Thyroid gland (tissue), 4 donors: ENCODE measurements at regions not wholly inside any gene's neighbourhood (a gene's known extent, or its start where the extent isn't known, plus 50 kb on each side); places are given as distances from the start of the nearest gene placed in this dataset.

Source experiments
- DNase-seq, 2 donors: peaks; one replicate each; pipeline ENCODE4 v3.0.0-alpha.2; 2019
- H3K27ac ChIP-seq, 3 donors: fragments of 200-600 bp; sonication (generic); 1 replicate in 2 of 3; 2 replicates in 1 of 3; pipeline ENCODE4 v1.5.1; 2016 to 2019; ENCODE audit warnings: mild to moderate bottlenecking in 1 of 3, moderate library complexity in 1 of 3
- H3K27me3 ChIP-seq: fragments of 200-600 bp; sonication (generic); one replicate; pipeline ENCODE4 v1.5.1; 2019
- H3K36me3 ChIP-seq, 2 donors: fragments of 200-600 bp; sonication (generic); one replicate each; pipeline ENCODE4 v1.5.1; 2016 to 2019
- H3K4me1 ChIP-seq, 2 donors: fragments of 200-600 bp; sonication (generic); one replicate each; pipeline ENCODE4 v1.5.1; 2017 to 2019
- H3K4me3 ChIP-seq, 3 donors: fragments of 200-600 bp; sonication (generic); replicated peaks in 1 of 3; 1 replicate in 2 of 3; 2 replicates in 1 of 3; pipeline ENCODE4 v1.5.1; 2016; ENCODE audit warnings: mild to moderate bottlenecking in 1 of 3
- H3K9me3 ChIP-seq: fragments of 200-600 bp; sonication (generic); one replicate; pipeline ENCODE4 v1.5.1; 2017
- POLR2A ChIP-seq, 2 donors: fragments of 450-650 bp; IDR thresholded peaks; one replicate each; pipeline ENCODE4 v1.6.1; 2017; ENCODE audit warnings: antibody characterized with exemption in 2 of 2, mild to moderate bottlenecking in 2 of 2, moderate library complexity in 1 of 2
- WGBS, 2 donors: methylation state at CpG; one replicate each; pipeline ENCODE4 v1.1.5; 2017; 5-methylcytosine and 5-hydroxymethylcytosine counted together
- intact Hi-C: fragments of 100-400 bp; cut with DNase I; formaldehyde crosslinking; loops from one replicate; pipeline ENCODE4 v1.15.1; 2023
- TF ChIP-seq, protein P1 (sequence below), 6 experiments: fragments of 200-600 bp in 3 of 6; fragments of 450-650 bp in 3 of 6; sonication (generic) in 3 of 6; IDR thresholded peaks; one replicate each; pipeline ENCODE4 v1.5.1; 2016 to 2019; ENCODE audit warnings: antibody characterized with exemption in 6 of 6, mild to moderate bottlenecking in 2 of 6, inconsistent platforms in 1 of 6, moderate library complexity in 1 of 6

DNA sequence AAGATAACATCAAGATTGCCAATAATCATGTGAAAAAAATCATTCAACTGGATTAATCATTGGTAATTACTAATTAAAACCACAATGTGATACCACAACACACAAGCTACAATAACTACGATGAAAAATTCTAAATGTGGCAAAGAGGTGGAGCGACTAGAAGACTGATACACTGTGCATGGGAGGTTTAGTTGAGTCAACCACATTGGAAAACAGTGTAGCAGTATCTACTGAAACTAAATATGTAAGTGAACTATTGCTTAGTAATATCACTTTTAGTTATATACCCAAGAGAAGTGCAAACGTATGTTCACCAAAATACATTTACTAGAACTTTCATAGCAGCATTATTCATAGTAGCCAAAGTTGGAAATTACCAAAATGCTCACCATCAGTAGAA lies 359.9 kb downstream of the ETS1 start:
- no peak for TF ChIP-seq POLR2A (IDR thresholded peaks at IDR 0.05)
- TF ChIP-seq, protein P1, sequence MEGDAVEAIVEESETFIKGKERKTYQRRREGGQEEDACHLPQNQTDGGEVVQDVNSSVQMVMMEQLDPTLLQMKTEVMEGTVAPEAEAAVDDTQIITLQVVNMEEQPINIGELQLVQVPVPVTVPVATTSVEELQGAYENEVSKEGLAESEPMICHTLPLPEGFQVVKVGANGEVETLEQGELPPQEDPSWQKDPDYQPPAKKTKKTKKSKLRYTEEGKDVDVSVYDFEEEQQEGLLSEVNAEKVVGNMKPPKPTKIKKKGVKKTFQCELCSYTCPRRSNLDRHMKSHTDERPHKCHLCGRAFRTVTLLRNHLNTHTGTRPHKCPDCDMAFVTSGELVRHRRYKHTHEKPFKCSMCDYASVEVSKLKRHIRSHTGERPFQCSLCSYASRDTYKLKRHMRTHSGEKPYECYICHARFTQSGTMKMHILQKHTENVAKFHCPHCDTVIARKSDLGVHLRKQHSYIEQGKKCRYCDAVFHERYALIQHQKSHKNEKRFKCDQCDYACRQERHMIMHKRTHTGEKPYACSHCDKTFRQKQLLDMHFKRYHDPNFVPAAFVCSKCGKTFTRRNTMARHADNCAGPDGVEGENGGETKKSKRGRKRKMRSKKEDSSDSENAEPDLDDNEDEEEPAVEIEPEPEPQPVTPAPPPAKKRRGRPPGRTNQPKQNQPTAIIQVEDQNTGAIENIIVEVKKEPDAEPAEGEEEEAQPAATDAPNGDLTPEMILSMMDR (IDR thresholded peaks at IDR 0.05) = no peak
- no peaks in the 10 kb centered on the region for H3K27me3 ChIP-seq
- intact Hi-C loops = no loop called here
- no peak for DNase-seq
- no peaks in the 10 kb centered on the region for H3K9me3 ChIP-seq
- WGBS, 2 donors = 89 to 96% methylated on average over 3 of the region's 3 CpGs
- H3K4me1 ChIP-seq = no peaks in the 10 kb centered on the region
- H3K27ac ChIP-seq = no peak overlapping the region
- no peak overlapping the region for H3K4me3 ChIP-seq
- H3K36me3 ChIP-seq = no peaks in the 10 kb centered on the region

DNA sequence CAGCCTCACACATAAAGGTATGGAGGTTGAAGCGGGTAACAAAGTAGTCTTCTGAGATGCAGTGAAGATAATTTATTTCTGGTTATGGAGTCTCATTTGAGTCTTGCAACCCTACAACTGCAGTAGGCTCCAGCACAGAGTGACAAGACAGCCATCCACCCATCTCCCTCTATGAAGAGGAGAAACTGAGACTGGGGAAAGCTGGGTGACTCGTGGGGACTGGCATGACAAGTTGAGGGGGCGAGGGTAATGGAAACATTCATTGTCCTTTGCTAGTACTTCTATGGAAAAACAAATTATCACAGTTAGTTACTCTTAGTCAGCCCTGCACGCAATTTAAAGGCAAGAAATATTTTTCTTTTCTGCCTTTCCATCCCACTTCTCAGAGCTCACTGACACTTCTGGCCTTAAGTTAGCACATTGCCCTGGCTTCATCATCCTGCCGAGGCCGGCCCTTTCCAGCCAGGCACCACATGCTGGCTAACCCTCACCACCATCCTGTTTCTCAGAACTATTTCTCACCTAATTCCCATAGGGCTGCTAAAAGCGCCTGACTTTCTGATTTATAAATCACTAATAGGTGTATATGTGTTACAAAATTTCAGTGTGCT lies 361.1 kb downstream of the ETS1 start:
- intact Hi-C loops = no loop called here
- no peak overlapping the region for H3K27ac ChIP-seq
- no peak for TF ChIP-seq POLR2A (IDR thresholded peaks at IDR 0.05)
- TF ChIP-seq, protein P1 (IDR thresholded peaks at IDR 0.05) = no peak
- no peak overlapping the region for H3K4me3 ChIP-seq
- no peak for DNase-seq
- no peaks in the 10 kb centered on the region for H3K4me1 ChIP-seq
- no peaks in the 10 kb centered on the region for H3K36me3 ChIP-seq
- no peaks in the 10 kb centered on the region for H3K9me3 ChIP-seq
- WGBS, 2 donors = 84 to 91% methylated on average over 7 of the region's 7 CpGs
- H3K27me3 ChIP-seq = no peaks in the 10 kb centered on the region

DNA sequence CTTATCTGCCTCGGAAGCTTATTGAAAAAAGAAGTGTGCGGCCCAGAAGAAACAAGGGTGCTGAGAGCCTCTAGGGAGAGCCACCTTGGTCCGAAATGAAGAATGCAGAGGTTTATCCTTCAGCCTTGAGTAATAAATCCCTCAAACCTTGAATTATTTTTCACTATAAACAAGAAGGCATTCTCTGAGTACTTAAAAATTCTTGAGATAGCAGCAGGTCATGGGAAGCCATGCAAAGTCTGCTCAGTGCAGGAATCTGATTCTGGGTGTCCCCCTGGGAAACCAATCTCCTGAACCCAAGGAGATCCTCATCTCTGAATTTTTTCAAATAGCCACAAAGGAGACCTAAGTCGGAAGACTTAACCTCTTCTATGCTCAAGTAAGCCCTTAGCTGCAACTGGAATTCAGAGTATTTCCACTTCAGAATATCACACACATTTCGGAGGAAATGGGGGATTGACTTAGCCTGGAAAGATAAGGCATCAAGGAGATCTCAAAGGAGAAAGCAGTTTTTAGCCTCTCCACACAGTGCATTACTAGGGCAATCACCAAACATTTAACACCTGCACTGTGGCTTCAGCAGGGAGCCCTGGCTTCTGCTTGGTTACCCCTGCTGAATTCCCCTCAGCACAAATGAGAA lies 365.0 kb downstream of the ETS1 start:
- 38 to 42% methylated on average over 5 of the region's 5 CpGs for WGBS, 2 donors

DNA sequence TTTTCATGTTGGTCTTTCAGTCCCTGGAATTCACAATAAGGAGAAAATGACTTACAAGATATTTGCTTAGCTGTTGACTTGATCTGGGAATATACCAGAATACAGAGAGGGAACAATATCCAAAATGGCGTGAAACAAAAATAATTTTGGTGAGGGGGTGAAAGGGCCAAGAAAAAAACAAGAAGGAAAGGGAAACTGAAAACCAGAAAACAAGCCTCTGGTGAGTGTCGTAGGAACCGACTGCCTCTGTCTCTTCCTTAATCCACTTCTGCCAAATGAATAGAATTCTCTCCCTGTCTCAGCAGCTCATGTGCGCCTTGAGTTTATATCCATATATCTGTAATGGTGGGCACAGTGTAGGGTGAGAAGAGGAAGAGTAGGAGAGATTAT lies 367.6 kb downstream of the ETS1 start:
- TF ChIP-seq POLR2A (IDR thresholded peaks at IDR 0.05) = no peak
- TF ChIP-seq, protein P1 (IDR thresholded peaks at IDR 0.05) = no peak
- H3K4me3 ChIP-seq = no peak overlapping the region
- no peak overlapping the region for H3K27ac ChIP-seq
- H3K36me3 ChIP-seq = no peaks in the 10 kb centered on the region
- H3K4me1 ChIP-seq = no peaks in the 10 kb centered on the region
- no peaks in the 10 kb centered on the region for H3K27me3 ChIP-seq
- intact Hi-C loops = no loop called here
- DNase-seq = no peak
- 72 to 82% methylated on average over 4 of the region's 4 CpGs for WGBS, 2 donors
- H3K9me3 ChIP-seq = no peaks in the 10 kb centered on the region

More for the DNA sequence above, 365.0 kb downstream of the ETS1 start:
- no peak overlapping the region for H3K4me3 ChIP-seq
- no peaks in the 10 kb centered on the region for H3K27me3 ChIP-seq
- H3K27ac ChIP-seq = no peak overlapping the region
- H3K4me1 ChIP-seq = no peaks in the 10 kb centered on the region
- intact Hi-C loops = no loop called here
- H3K36me3 ChIP-seq = no peaks in the 10 kb centered on the region
- no peak for DNase-seq
- TF ChIP-seq, protein P1 (IDR thresholded peaks at IDR 0.05) = no peak
- TF ChIP-seq POLR2A (IDR thresholded peaks at IDR 0.05) = no peak
- H3K9me3 ChIP-seq = no peaks in the 10 kb centered on the region

DNA sequence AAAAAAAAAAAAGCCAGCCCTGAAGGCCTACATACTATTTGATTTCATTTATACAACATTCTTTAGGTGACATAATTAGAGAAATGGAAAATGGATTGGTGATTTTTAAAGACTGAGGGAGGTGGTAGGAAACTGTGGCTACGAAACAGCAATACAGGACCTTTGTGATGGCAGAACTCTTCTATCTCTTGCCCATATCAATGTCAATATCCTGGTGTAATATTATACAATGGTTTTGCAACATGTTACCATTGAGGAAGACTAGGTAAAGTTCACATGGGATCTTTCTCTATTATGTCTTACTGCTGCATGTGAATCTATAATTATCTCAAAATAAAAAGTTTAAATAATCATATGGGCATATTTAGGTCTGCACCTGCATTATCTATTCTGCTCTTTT lies 371.2 kb downstream of the ETS1 start:
- H3K27me3 ChIP-seq = no peaks in the 10 kb centered on the region
- WGBS, 2 donors = 92 to 98% methylated on average over 1 of the region's 1 CpG
- no peak overlapping the region for H3K4me3 ChIP-seq
- TF ChIP-seq, protein P1 (IDR thresholded peaks at IDR 0.05) = no peak
- TF ChIP-seq POLR2A (IDR thresholded peaks at IDR 0.05) = no peak
- H3K27ac ChIP-seq = no peak overlapping the region
- no peaks in the 10 kb centered on the region for H3K4me1 ChIP-seq
- intact Hi-C loops = no loop called here
- no peaks in the 10 kb centered on the region for H3K9me3 ChIP-seq
- DNase-seq = no peak
- no peaks in the 10 kb centered on the region for H3K36me3 ChIP-seq
